GM19023 (cell line): ENCODE measurements at regions not wholly inside any gene's neighbourhood (a gene's known extent, or its start where the extent isn't known, plus 50 kb on each side); places are given as distances from the start of the nearest gene placed in this dataset.
A peak's percentile ranks its signal among the peaks of the same experiment; 100 is the strongest.

Experiments used
- ATAC-seq: cut with Tn5 transposase; IDR thresholded peaks from one replicate; pipeline ENCODE4 v1.9.1; 2021; ENCODE audit warnings: mild to moderate bottlenecking, moderate library complexity; ENCODE audit not compliant: unreplicated experiment

- ATAC-seq, result no peak
These were observed 140.0 kb upstream of the HMHB1 start for GRCh38 chr5:143671674-143672569.

GRCh38 chr5:143671021-143671420 is 140.9 kb upstream of the HMHB1 start:
- ATAC-seq, result no peak

- ATAC-seq, result no peak
These were observed 146.1 kb upstream of the HMHB1 start for GRCh38 chr5:143665866-143666265.

- ATAC-seq, result no peak
These were observed 147.3 kb upstream of the HMHB1 start for GRCh38 chr5:143664623-143665022.

DNA sequence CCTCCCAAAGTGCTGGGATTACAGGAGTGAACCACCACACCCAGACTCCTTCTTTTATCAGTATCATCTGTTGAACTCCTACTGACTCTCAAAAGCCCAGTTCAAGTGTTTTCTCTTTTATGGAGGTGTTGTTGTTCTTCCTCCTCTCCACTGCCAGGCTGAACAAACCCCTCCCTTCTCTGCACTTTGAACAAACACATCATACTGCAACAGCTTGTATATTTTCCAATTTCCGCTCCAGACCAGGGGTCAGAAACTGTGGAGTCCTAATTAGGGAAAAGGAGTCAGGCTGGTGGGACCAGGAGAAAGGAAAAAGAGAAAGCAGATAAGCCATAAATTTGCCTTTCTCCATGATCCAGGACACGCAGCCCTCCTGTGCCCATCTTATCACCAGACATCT is 148.1 kb upstream of the HMHB1 start:
- ATAC-seq, result no peak

GRCh38 chr5:143662020-143662419 is 149.9 kb upstream of the HMHB1 start:
- ATAC-seq, result no peak

GRCh38 chr5:143660625-143661024 is 151.3 kb upstream of the HMHB1 start:
- no peak for ATAC-seq

DNA sequence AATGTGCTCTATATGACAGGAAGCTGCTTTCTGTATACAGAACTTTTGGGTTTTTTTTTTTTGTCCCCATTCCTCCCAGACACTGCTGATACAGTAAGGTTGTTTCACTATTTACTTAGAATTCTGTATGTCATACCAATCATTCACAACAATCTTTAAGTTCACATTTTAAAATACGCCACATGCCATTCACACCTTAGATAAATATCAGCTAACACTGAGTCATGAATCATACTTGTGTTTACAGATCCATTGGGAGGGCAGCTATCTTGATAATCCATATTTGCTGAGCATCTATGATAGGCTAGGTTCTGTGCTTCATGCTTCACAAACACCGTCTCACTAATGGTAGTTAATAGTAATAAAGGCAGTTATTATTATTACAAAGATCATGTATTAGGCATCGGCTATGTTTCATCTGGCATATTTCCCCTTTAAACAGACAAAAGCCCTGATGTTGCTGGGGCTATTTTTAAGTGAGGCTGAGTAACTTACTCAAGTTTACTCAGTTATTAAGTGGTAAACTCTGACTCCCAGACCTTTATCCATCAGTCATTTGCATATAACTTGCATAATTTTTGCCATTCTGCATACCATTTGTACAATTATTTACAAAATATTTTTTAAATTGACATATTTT is 152.2 kb upstream of the HMHB1 start:
- no peak for ATAC-seq

DNA sequence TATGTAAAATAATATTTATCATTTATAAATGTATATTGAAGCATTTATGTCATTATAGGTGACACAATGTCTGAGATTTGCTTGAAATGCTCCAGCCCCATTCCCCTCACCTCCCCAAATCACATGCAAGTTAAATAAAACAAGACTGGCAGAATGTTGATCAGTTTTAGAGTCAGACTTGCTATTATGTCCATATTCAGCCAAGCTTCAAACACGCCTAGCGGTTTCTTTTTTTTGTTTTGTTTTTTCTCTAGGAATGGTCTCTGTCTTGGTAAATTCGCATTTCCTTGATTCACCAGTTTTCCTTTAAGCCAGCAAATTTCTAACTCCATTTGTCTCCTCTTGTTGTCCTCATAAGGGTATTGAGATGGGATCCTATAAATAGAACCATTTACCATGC is 153.0 kb upstream of the HMHB1 start:
- ATAC-seq, result no peak

GRCh38 chr5:143657647-143658285 is 154.2 kb upstream of the HMHB1 start:
- ATAC-seq, result no peak

DNA sequence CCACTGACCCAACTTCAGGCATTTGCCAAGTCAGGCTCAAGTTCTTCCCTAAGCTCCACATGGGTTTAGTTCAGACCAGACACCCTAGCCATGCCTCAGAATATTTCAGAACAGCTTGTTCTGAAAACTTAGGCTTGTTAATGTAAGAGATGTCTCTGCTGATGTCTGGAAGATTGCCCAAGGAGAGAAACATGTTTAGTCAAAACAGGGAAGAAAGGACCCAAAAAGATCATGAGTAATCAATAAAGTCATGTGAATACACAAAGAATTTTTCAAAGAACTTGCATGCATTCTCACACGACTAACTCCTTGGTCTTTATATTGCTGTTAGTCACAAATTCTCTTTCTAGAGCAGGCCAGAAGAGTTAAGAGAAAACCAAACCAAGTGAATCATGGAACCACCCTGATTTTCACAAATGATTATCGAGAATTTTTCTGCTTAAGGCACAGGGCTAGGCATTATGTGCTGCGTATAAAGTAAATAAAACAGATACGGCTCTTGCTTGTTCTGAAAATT is 158.1 kb upstream of the HMHB1 start:
- ATAC-seq, result no peak

GRCh38 chr5:143653256-143653655 is 158.7 kb upstream of the HMHB1 start:
- ATAC-seq, result peak; percentile 71

- ATAC-seq, result no peak
These were observed 159.8 kb upstream of the HMHB1 start for GRCh38 chr5:143652108-143652700.

DNA sequence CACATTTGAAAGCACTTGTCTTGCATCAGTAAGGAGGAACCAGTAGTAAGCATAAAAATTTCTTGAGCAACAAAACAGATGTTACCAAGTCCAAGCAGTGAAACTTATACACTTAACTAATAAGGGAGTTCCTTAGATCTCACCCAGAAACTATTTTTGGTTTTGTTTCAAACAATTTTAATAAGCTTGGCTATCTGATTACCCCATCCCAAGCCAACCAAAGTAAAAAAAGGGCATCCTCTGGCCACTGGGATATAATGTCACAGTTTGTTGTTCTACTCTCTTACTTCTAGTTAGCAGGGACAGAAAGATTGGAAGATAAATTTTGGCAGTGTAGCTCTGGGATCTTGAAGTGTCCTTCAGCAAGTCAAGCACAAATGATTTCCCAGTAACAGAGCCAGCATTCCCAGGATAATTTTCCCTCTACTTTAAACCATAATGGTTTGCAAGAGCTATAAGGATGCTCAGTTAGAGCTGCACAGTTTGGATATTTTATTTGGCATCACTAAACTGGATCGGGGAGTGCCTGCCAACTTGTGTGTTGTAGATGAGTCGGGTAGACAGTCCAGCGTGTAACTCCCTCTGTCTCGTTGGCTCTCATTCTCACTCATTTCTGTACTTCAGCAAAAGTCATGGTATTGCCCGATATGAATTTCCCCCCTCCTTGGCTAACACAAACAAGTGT is 161.9 kb upstream of the HMHB1 start:
- ATAC-seq, result no peak

GRCh38 chr5:143648696-143649095 is 163.3 kb upstream of the HMHB1 start:
- ATAC-seq, result no peak

DNA sequence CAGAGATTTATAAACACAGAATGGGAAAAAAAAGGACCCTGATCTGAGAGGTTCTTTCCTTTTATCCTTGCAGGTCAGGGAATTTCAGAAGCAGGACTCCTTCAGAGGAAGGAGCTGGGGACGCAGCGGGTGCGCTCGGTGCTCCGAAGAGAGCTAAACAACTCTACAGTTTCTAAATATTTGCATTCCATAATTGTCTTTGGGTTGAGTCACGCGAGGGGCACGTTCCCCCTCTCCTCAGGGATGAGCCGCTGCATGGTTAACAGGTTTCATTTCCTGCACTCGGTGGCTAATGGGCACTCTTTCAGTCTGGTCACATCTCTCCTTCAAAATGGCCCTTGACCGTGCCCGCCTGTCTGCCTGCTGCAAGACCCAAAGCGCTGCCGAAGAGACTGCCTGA is 165.0 kb upstream of the HMHB1 start:
- ATAC-seq, result no peak

- ATAC-seq, result no peak
These were observed 166.6 kb upstream of the HMHB1 start for GRCh38 chr5:143645356-143645755.

DNA sequence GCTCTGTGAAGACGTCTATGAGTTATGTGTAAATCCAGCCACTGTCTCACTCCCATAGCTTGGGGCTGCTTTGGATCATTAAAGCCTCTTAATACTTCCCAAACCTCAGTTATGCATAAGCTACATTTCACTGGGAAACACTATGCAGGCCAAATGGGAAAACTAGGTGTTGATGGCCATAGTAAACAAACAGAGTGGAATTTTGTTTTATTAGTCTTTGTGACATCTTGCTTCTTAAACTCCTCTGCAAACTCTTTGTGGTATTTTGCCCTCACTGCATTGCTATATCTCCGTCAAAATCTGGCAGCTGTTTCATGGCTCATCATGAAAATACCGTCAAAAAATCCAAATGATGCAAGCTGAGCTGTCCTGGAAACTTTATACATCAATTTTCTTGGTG is 167.2 kb upstream of the HMHB1 start:
- ATAC-seq, result no peak

DNA sequence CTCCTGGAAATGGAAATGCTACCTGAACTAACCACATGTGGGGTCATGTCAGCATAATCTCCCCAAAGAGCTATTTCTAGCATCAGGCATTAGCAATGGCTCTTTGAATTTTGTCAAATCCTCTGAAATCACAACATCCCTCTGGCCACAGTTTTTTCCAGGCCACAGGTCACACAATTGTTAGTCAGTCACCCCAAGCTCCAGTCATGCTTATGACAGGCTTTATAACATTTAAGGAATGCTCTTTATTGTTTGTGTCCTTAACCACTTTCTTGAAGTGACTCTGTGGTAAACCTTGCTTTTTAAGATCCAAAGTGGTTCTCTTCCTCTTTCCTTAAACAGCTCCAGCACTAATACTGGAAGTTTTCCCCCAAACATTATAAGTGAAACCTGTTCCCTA is 169.2 kb upstream of the HMHB1 start:
- no peak for ATAC-seq

DNA sequence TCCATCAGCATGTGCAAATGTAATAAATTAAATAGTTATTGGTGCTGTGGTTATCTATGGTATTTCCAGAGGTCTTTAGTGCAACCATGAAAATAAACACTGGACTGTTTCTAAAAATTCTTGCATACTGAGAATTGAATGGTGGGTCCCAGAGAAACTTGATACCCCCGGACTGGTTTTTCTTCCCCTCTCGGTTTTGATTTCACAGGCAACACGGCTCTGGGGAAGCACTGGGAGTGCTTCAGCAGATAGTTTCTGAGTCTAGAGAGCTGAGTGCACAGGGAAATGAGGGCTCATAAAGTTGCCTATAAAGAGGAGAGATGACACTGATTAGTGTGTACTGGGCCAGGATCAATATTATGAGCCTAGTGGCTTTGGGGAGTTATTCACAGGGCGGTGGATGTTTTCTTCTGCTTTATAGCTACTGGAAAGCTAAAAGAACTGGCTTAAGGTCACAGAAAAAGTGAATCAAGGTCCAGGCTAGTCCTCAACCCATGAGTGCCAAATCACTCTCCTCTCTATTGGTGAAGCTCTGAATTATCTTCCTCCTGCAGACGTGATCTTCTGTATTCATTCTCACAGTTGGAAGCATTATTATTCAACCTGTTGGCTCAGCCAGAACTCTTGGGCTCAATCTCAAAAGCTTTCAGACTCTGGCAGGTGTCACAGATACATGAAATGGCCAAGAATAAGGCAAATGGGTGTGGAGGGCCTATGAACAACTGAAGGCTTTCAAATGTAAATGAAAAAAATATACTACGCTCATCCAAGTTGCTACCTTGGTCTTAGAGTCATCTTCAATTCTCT is 170.2 kb upstream of the HMHB1 start:
- ATAC-seq, result peak; percentile 58
